NCI-H748 treated with DMSO at 0.1 percent for 48 hours (cell line): ENCODE measurements at regions not wholly inside any gene's neighbourhood (a gene's known extent, or its start where the extent isn't known, plus 50 kb on each side); places are given as distances from the start of the nearest gene placed in this dataset.

Experiments used
- DNase-seq: peaks from one replicate; lab custom pipeline; 2025; lab: John Stamatoyannopoulos, UW

DNA sequence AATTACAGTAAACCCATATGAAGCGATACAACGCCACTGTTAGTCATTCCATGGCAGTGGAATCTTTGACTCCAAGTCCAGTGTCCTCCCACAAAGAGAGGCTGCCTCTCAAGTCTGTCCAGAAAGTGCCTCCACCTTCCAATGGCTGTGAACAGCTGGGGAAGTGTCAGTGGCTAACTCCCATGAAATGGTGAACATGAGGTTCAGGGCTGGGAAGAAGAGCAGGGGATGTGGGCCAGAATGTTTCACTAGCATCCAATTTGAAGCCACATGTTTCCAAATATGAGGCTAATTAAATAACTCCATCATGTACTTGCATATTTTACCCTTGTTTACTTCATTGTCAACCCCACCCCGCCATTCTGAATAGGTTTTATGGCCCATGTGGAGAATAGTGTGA lies 53.1 kb upstream of the CHST15 start:
- no peak for DNase-seq

DNA sequence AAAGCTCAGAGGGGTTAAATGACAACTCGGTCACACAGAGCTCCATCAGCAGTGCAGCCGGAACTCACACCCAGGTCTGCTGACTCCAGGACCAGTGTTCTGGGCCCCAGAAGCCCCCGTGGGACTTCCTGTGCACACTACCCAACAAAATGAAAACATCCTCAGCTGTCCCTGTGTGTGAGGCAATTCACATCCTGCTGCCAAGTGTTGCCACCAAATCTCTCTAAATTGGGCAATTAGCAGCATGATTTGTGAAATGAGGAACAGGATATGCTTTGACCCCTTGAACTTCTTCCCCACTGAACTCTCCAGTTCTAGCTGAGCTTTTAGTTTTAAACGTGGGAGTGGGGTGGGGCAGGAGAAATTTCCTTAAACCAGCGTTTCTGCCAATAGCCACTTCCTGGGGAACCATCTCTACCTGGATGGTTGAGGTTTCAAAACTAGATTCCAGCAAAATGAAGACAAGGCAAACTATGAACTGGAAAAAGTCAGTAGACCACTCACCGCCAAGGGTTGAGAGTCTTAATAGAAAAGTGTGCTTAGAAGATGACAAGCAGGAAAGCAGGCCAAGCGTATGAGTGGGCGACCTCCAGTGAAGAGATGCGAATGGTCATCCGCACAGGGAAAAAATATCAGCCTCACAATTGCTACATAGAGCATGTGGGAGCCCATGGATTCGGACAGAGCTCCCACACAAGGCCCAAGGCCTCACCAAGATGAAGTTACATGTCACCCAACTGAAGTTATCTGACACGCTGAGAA lies 51.9 kb upstream of the CHST15 start:
- no peak for DNase-seq

DNA sequence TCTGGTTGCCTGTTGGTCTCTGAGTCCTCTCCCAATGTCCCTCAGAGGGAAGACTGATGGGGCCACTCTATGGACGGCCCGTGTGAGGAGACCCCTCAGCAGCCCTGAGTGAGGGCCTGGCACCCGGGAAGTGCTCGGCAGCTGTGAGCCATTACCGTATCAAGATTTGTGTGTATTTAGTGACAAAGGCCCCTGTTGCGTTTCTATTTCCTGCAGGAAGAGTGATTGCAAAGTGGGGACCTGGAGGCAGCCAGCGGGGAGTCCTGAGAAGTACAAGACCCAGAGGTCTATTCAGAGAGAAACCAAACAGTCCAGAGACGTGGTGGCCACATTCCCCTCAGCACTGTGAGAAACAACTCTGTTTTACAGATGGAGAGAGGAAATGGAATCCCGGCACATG lies 51.1 kb upstream of the CHST15 start:
- no peak for DNase-seq

DNA sequence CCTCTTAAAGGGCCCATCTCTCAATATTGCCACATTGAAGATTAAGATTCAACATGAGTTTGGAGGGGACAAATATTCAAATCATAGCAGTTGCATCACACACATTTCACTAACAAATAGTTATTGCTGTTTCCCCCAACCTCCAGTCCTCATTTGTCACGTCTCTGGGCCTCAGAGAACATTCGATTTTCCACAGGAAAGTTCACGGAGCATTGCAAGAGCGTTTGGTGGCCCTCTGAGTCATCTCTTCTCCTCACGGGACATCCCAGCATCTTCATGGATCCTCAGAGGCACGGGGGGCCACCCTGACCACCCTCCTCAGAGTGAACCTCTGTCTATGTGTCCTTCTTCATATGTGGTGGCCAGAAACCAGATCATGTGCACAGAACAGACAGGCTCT lies 50.3 kb upstream of the CHST15 start:
- no peak for DNase-seq
